ENCODE measurements at regions not wholly inside any gene's neighbourhood (a gene's known extent, or its start where the extent isn't known, plus 50 kb on each side); places are given as distances from the start of the nearest gene placed in this dataset.
"Not testable (repeated sequence)": the region's sequence is repeated elsewhere in the genome, so short reads cannot be mapped to it uniquely, and the experiment has no call there.

- no peak for DNase-seq
Observed at GRCh38 chr5:91638010-91638409, 254.9 kb upstream of the ARRDC3 start.

GRCh38 chr5:91635950-91636734 lies 253.0 kb upstream of the ARRDC3 start:
- no peak for DNase-seq

DNA sequence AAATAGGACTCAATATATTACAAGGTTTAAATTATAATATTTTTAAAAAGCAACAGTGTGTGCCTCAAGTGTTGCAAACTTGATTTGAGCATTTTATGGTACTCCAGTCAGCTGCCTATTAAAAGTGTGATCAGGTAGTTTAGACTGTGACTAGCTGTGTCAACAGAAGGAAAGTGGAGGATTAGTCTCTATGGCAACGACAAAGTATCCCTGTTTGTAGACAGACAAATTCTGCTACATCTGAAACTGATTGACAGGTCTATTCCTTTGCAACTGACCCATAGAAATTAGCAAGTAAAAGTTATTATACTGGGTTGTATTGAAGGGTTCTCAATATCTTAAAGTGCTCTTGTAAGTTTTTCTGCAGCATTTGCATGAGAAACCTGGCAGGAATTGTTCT lies 249.8 kb upstream of the ARRDC3 start:
- no peak for DNase-seq

- no peak for DNase-seq
Observed at GRCh38 chr5:91611746-91612145, 228.6 kb upstream of the ARRDC3 start.

- no peak for DNase-seq
Observed at GRCh38 chr5:91607675-91608074, 224.6 kb upstream of the ARRDC3 start.

DNA sequence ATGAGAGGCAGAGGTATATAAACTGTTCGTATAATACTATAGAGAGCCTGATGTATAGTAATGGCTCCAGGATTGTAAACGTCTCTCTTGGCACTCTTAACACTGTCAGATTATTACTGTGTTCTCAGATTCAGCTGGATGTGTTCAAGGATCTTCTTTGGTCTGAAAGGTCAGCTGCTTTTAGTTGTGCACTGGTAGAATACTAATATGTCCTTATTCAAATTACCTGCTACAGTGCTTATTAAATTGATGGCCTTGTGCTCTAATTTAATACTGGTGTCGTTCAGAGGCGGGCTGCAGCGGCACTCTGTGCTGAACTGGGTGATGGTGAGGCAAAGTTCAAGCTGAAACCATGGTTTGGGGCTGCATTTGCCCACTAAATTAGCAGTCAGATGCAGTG lies 216.7 kb upstream of the ARRDC3 start:
- DNase-seq = no peak

- no peak for DNase-seq
Observed at GRCh38 chr5:91598216-91598615, 215.1 kb upstream of the ARRDC3 start.

GRCh38 chr5:91595424-91595823 lies 212.3 kb upstream of the ARRDC3 start:
- no peak for DNase-seq

- no peak for DNase-seq
Observed at GRCh38 chr5:91591076-91591475, 208.0 kb upstream of the ARRDC3 start.

DNA sequence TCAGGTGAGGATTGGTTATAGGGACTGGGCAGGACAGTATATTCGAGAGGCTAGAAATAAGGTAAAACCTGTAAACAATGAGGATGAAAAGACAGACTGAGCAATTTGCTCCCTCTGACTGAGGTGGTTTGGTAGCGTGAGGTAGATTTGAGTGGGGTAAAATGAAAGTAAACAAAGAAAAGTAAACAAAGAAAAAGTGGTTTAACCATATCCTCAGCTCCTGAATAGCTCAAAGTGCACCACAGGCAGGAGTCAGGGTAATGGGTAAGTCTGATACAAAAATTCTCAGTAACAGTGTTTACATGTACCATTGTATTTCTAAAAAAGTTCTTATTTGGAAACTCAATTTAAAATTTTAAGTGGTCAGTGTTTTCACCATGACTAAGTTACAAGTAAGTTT lies 203.1 kb upstream of the ARRDC3 start:
- no peak for DNase-seq

GRCh38 chr5:91584352-91584751 lies 201.2 kb upstream of the ARRDC3 start:
- no peak for DNase-seq

DNA sequence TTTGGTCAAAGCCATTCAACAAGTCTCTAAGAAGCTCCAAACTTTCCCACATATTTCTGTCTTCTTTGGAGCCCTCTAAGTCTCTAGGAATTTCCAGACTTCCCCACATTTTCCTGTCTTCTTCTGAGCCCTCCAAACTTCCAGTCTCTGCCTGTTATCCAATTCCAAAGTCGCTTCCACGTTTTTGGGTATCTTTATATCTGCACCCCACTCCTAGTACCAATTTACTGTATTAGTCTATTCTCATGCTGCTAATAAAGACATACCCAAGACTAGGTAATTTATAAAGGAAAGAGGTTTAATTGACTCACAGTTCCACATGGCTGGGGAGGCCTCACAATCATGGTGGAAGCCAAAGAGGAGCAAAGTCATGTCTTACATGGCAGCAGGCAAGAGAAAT lies 182.9 kb upstream of the ARRDC3 start:
- DNase-seq = not testable (repeated sequence)

DNA sequence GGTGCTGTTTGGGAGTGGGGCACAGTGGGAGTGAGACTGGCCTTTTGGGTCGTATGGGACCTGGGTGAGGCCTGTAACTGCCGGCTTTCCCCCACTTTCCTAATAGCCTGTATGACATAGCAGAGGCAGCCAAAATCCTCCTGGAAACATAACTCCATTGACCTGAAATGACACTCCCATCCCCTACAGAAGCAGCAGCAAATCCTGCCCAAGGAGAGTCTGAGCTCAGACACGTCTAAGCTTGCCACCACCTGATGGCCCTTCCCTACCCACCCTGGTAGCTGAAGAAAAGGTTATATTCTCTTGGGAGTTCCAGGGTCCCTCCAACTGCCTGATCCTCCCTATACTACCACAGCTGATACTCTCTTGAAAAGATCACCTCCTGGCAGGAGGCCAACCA lies 179.8 kb upstream of the ARRDC3 start:
- DNase-seq = no peak

DNA sequence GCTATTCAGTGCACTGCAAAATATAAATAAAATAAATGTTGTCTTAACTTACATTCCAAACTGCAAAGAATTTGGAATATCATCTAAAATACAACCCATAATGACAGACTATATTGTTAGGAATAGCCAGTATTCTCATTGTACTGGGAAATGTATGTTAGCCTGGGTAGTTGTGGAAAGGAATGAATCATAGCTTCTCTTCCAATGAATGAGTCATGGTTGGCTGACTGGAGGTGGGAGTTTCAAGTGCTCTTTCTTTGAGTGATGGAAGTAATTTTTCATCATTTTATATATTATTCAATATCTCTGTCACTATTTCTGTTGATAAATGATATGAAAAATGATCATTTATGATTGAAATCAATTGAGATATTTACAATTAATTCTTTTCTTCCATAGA lies 158.6 kb upstream of the ARRDC3 start:
- DNase-seq = no peak

GRCh38 chr5:91538179-91538578 lies 155.1 kb upstream of the ARRDC3 start:
- no peak for DNase-seq

- no peak for DNase-seq
Observed at GRCh38 chr5:91535499-91535898, 152.4 kb upstream of the ARRDC3 start.

GRCh38 chr5:91534332-91534731 lies 151.2 kb upstream of the ARRDC3 start:
- no peak for DNase-seq

- DNase-seq = no peak
Observed at GRCh38 chr5:91532779-91533178, 149.7 kb upstream of the ARRDC3 start.

DNA sequence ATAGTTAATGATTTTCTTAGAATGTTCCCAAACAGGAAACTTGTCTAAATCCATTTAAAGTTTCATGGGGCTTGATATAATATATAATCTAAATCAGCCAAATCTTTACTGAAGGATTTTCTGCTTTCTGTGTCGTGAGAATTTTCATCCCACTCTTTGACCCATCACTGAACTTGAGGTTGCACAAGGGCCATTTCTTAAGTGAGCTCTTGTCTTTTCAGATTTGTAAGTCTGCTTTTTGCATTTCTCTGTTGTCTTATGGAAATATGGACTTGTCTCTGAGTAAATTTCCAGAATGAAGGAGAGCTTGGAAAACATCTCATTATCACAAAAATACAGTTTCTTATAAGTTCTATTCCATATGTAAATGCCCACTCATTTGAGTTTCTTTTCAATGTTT lies 149.2 kb upstream of the ARRDC3 start:
- DNase-seq = no peak

- DNase-seq = no peak
Observed at GRCh38 chr5:91528831-91529230, 145.7 kb upstream of the ARRDC3 start.

- no peak for DNase-seq
Observed at GRCh38 chr5:91521785-91522184, 138.7 kb upstream of the ARRDC3 start.

GRCh38 chr5:91521334-91521733 lies 138.2 kb upstream of the ARRDC3 start:
- no peak for DNase-seq

GRCh38 chr5:91514400-91514799 lies 131.3 kb upstream of the ARRDC3 start:
- no peak for DNase-seq

DNA sequence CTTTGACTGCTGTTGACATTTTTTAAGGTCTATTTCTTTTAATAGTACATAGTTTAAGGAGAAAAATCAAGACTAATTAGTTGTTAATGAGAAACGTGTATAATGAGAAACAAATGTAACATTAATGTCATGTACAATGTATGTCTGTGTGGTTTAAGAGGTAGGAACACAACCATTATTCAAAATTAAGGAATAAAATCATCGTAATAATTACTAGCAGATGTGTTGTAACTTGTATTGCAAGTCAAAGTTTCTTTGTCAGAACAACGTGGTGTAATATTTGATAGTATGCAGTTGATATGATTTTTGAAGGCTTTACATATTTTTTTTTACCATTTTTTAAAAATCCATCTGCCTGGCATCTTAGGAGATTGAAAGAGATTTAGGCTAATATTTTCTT lies 120.2 kb upstream of the ARRDC3 start:
- no peak for DNase-seq

DNA sequence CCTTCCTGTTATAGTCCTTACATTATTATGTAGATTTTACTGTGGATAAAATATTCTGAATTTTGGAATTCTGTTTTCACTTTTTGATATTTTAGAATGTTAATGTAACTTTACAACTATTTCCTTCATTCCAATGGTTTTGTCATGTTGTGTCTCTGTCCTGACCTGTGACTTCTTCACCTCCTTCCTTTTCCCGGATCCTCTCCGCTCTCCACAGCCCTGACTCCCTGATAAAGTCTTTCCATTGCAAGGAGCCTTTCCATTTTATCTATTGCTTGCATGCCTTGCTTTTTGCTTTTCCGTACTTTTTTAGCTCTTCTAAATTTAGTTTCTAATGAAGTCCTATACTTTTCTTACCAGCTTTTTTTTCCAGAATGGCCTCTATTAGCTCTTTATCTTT lies 117.6 kb upstream of the ARRDC3 start:
- DNase-seq = no peak
